ENCODE measurements at regions not wholly inside any gene's neighbourhood (a gene's known extent, or its start where the extent isn't known, plus 50 kb on each side); places are given as distances from the start of the nearest gene placed in this dataset.

GRCh38 chr7:65251851-65252620 is 121.6 kb upstream of the ZNF92 start:
- H3K79me2 ChIP-seq (ENCODE audit: insufficient read depth, low read length): no peaks in the 10 kb centered on the region
- DNase-seq: no peak
- no peak overlapping the region for H3K9ac ChIP-seq (ENCODE audit: insufficient read depth, low read length, poor library complexity, severe bottlenecking)
- no peak overlapping the region for H3K27ac ChIP-seq (ENCODE audit: low read depth in 1 of 2, low read length in 2 of 2)
- TF ChIP-seq CTCF (IDR thresholded peaks at IDR 0.05): no peak
- no peaks in the 10 kb centered on the region for H3K36me3 ChIP-seq (replicated peaks in 1 of 2; ENCODE audit: control insufficient read depth in 1 of 2, insufficient read depth in 2 of 2, low read length in 2 of 2)
- Mint-ChIP-seq H3K4me1 (peaks cover 7% of the 10 kb centered on the region), H3K9me3 (peaks cover 0 to 17% (median 7%) of the 10 kb centered on the region in 7 donors), H3K27me3 (ENCODE audit: low read depth in 3 of 3) (peaks cover 30 to 37% (median 34%) of the 10 kb centered on the region in 3 donors), H3K27ac (no peak overlapping the region), H3K36me3 (no peaks in the 10 kb centered on the region), H3K4me3 (peak overlapping the region; percentile 68 to 87)
- peaks cover 0 to 5% of the 10 kb centered on the region in 2 donors for H3K4me1 ChIP-seq (ENCODE audit: control insufficient read depth in 1 of 2, insufficient read depth in 2 of 2, low read length in 2 of 2)
- peak overlapping the region in 2 of 3 experiments; percentile 28 to 53 for H3K4me3 ChIP-seq (replicated peaks in 1 of 3; ENCODE audit: low read depth in 2 of 3, low read length in 3 of 3)
- H2AFZ ChIP-seq (ENCODE audit: insufficient read depth, low read depth, low read length, poor library complexity, severe bottlenecking): peak overlapping the region; percentile 65
- peaks cover 0 to 23% of the 10 kb centered on the region in 2 donors for H3K27me3 ChIP-seq (ENCODE audit: control insufficient read depth in 2 of 2, insufficient read depth in 2 of 2, low read length in 2 of 2)
- under 1% methylated on average over 62 of the region's 64 CpGs for WGBS (ENCODE audit: insufficient coverage)
- intact Hi-C loops (cut with micrococcal nuclease): no loop called here
- H3K4me2 ChIP-seq (replicated peaks; ENCODE audit: extremely low read depth, low read length, poor library complexity, severe bottlenecking): peak overlapping the region; percentile 57
- no peaks in the 10 kb centered on the region for H4K20me1 ChIP-seq (ENCODE audit: insufficient read depth, low read length)
- H3K9me3 ChIP-seq (replicated peaks in 1 of 2; ENCODE audit: control insufficient read depth in 1 of 2, insufficient read depth in 1 of 2, low read length in 2 of 2): peaks cover 0 to 7% of the 10 kb centered on the region in 2 donors

GRCh38 chr7:65250697-65251395 is 122.8 kb upstream of the ZNF92 start:
- no peak overlapping the region for H3K4me2 ChIP-seq (replicated peaks; ENCODE audit: extremely low read depth, low read length, poor library complexity, severe bottlenecking)

More at GRCh38 chr7:65250697-65251395, 122.8 kb upstream of the ZNF92 start:
- Histone ChIP-seq H3K36me3 (replicated peaks in 1 of 2; ENCODE audit: control insufficient read depth in 1 of 2, insufficient read depth in 2 of 2, low read length in 2 of 2) (no peaks in the 10 kb centered on the region), H3K27me3 (ENCODE audit: control insufficient read depth in 2 of 2, insufficient read depth in 2 of 2, low read length in 2 of 2) (peaks cover 0 to 23% of the 10 kb centered on the region in 2 donors), H3K9me3 (replicated peaks in 1 of 2; ENCODE audit: control insufficient read depth in 1 of 2, insufficient read depth in 1 of 2, low read length in 2 of 2) (peaks cover 0 to 7% of the 10 kb centered on the region in 2 donors), H3K4me1 (ENCODE audit: control insufficient read depth in 1 of 2, insufficient read depth in 2 of 2, low read length in 2 of 2) (peaks cover 0 to 5% of the 10 kb centered on the region in 2 donors), H4K20me1 (ENCODE audit: insufficient read depth, low read length) (no peaks in the 10 kb centered on the region), H2AFZ (ENCODE audit: insufficient read depth, low read depth, low read length, poor library complexity, severe bottlenecking) (no peak overlapping the region), H3K4me3 (replicated peaks in 1 of 3; ENCODE audit: low read depth in 2 of 3, low read length in 3 of 3) (no peak overlapping the region), H3K27ac (ENCODE audit: low read depth in 1 of 2, low read length in 2 of 2) (no peak overlapping the region), H3K9ac (ENCODE audit: insufficient read depth, low read length, poor library complexity, severe bottlenecking) (no peak overlapping the region), H3K79me2 (ENCODE audit: insufficient read depth, low read length) (no peaks in the 10 kb centered on the region)
- Mint-ChIP-seq H3K4me3 (no peak overlapping the region), H3K27ac (no peak overlapping the region), H3K36me3 (no peaks in the 10 kb centered on the region), H3K27me3 (ENCODE audit: low read depth in 3 of 3) (peaks cover 30 to 37% (median 30%) of the 10 kb centered on the region in 3 donors), H3K9me3 (peaks cover 0 to 11% (median 3%) of the 10 kb centered on the region in 7 donors), H3K4me1 (peaks cover 7% of the 10 kb centered on the region)
- no peak for TF ChIP-seq CTCF (IDR thresholded peaks at IDR 0.05)
- WGBS (ENCODE audit: insufficient coverage): 90% methylated on average over 14 of the region's 18 CpGs
- no peak for DNase-seq
- intact Hi-C loops (cut with micrococcal nuclease): no loop called here
